Activated T-cell treated with anti-CD3 and anti-CD28 coated beads for 48 hours (primary cell): ENCODE measurements at regions not wholly inside any gene's neighbourhood (a gene's known extent, or its start where the extent isn't known, plus 50 kb on each side); places are given as distances from the start of the nearest gene placed in this dataset.
"Not testable (repeated sequence)": the region's sequence is repeated elsewhere in the genome, so short reads cannot be mapped to it uniquely, and the experiment has no call there.

ENCODE experiments used
- DNase-seq: peaks from one replicate; pipeline ENCODE4 v3.0.0-alpha.2; 2020; ENCODE audit warnings: low read depth

- no peak for DNase-seq
Observed at GRCh38 chr2:109719871-109720270, 74.2 kb upstream of the RGPD5 start.

- no peak for DNase-seq
Observed at GRCh38 chr2:109720380-109721106, 73.6 kb upstream of the RGPD5 start.

GRCh38 chr2:109721135-109721534 lies 73.0 kb upstream of the RGPD5 start:
- DNase-seq, result no peak

- DNase-seq, result no peak
Observed at GRCh38 chr2:109721626-109722025, 72.5 kb upstream of the RGPD5 start.

GRCh38 chr2:109722026-109722425 lies 72.1 kb upstream of the RGPD5 start:
- no peak for DNase-seq

GRCh38 chr2:109722640-109723039 lies 71.5 kb upstream of the RGPD5 start:
- DNase-seq, result not testable (repeated sequence)

GRCh38 chr2:109723153-109723552 lies 71.0 kb upstream of the RGPD5 start:
- DNase-seq, result not testable (repeated sequence)

GRCh38 chr2:109724533-109725460 lies 69.3 kb upstream of the RGPD5 start:
- no peak for DNase-seq

GRCh38 chr2:109726379-109727270 lies 67.5 kb upstream of the RGPD5 start:
- DNase-seq, result no peak

GRCh38 chr2:109727929-109728447 lies 66.1 kb upstream of the RGPD5 start:
- DNase-seq, result no peak

- DNase-seq, result not testable (repeated sequence)
Observed at GRCh38 chr2:109733746-109734145, 60.4 kb upstream of the RGPD5 start.

GRCh38 chr2:109736177-109736827 lies 57.8 kb upstream of the RGPD5 start:
- no peak for DNase-seq
